Heart left ventricle (tissue), 13 donors: ENCODE measurements at regions not wholly inside any gene's neighbourhood (a gene's known extent, or its start where the extent isn't known, plus 50 kb on each side); places are given as distances from the start of the nearest gene placed in this dataset.
A peak's percentile ranks its signal among the peaks of the same experiment; 100 is the strongest.

ENCODE experiments used
- POLR2A ChIP-seq, 2 donors: fragments of 450-650 bp; IDR thresholded peaks; one replicate each; pipeline ENCODE4 v1.6.1; 2017; ENCODE audit warnings: antibody characterized with exemption in 2 of 2, mild to moderate bottlenecking in 2 of 2, moderate library complexity in 2 of 2
- TF ChIP-seq, protein P1 (sequence below), 12 donors: fragments of 200-600 bp; sonication (generic) in 4 of 12; IDR thresholded peaks; one replicate each; pipeline versions ENCODE4 v1.5.0 to v1.8.0; 2018 to 2022; ENCODE audit warnings: antibody characterized with exemption in 12 of 12, mild to moderate bottlenecking in 5 of 12
- donor health status: ischemic (EF 13 %, LVEDD 7.1; RV severe dilation, severe dysfunction).
- donor health status: DM: no; HTN: yes; CAD: no.
- donor health status: DM: no; HTN: no; CAD: no.
- donor health status: ischemic (EF 25% LVEDD 6.9; RV normal size, moderate dysfunction).
- donor health status: ischemic (EF 25% LVEDD 5.7; RV mildly dilated, moderate dysfunction).
- donor health status: ischemic (EF 35%, LVEDD 5.7; RV mildly dilated, moderate dysfunction).
- donor health status: nonischemic (EF 11% LVEDD 7.7; RV severe dilation, severe dysfunction).
- donor health status: DM: yes; HTN: yes; CAD: no.
- donor health status: PGD.
- donor health status: ischemic (EF 29% LVEDD 5.4; RV normal size, mild dysfunction).
- donor health status: nonischemic (EF 23%, LVEDD 6.1; RV moderate dilation, normal function).

DNA sequence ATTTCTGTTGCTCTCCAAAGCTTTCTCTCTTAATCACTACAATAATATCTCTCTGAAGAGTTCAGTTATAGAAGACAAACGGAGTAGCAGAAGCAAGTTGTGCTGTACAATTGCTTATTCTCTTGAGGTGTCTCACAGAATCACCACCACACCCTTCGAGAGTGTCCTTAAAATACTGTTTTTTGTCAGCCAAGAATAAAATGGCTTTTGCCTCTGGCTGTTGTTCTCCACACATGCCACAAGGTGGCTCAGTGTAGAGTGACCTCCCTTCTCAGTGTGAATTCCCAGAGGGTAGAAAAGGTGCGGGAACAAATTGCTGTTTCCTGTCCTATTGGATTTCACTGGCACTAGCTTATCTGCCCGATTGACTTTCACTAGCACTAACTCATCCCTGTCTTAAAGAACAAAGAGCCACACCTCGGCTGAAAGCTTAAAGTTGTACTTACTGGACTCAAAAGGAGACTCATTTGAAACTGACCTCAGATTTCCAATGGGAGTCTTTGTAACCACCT lies 134.2 kb upstream of the SATB1 start:
- TF ChIP-seq, protein P1, sequence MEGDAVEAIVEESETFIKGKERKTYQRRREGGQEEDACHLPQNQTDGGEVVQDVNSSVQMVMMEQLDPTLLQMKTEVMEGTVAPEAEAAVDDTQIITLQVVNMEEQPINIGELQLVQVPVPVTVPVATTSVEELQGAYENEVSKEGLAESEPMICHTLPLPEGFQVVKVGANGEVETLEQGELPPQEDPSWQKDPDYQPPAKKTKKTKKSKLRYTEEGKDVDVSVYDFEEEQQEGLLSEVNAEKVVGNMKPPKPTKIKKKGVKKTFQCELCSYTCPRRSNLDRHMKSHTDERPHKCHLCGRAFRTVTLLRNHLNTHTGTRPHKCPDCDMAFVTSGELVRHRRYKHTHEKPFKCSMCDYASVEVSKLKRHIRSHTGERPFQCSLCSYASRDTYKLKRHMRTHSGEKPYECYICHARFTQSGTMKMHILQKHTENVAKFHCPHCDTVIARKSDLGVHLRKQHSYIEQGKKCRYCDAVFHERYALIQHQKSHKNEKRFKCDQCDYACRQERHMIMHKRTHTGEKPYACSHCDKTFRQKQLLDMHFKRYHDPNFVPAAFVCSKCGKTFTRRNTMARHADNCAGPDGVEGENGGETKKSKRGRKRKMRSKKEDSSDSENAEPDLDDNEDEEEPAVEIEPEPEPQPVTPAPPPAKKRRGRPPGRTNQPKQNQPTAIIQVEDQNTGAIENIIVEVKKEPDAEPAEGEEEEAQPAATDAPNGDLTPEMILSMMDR (IDR thresholded peaks at IDR 0.05), result peak; percentile 43 to 70 (median 62)
- TF ChIP-seq POLR2A (IDR thresholded peaks at IDR 0.05), result no peak
